ENCODE measurements at regions not wholly inside any gene's neighbourhood (a gene's known extent, or its start where the extent isn't known, plus 50 kb on each side); places are given as distances from the start of the nearest gene placed in this dataset.

- intact Hi-C loops (cut with DNase I), result no loop called here
- Histone ChIP-seq H3K4me1 (no peaks in the 10 kb centered on the region), H3K36me3 (no peaks in the 10 kb centered on the region), H3K4me3 (replicated peaks in 1 of 3) (no peak overlapping the region), H3K27ac (no peak overlapping the region), H3K27me3 (no peaks in the 10 kb centered on the region), H3K9me3 (no peaks in the 10 kb centered on the region)
- DNase-seq, result no peak
- WGBS, 2 donors, result 70 to 83% methylated on average over 2 of the region's 2 CpGs
- TF ChIP-seq CTCF (IDR thresholded peaks at IDR 0.05) (no peak), POLR2A (IDR thresholded peaks at IDR 0.05) (no peak)
Observed at GRCh38 chr3:165619069-165619468, 218.2 kb downstream of the BCHE start.

GRCh38 chr3:165617134-165617533, 220.1 kb downstream of the BCHE start:
- Histone ChIP-seq H3K27me3 (no peaks in the 10 kb centered on the region), H3K9me3 (no peaks in the 10 kb centered on the region), H3K4me3 (replicated peaks in 1 of 3) (no peak overlapping the region), H3K27ac (no peak overlapping the region), H3K36me3 (no peaks in the 10 kb centered on the region), H3K4me1 (no peaks in the 10 kb centered on the region)
- TF ChIP-seq POLR2A (IDR thresholded peaks at IDR 0.05) (no peak), CTCF (IDR thresholded peaks at IDR 0.05) (no peak)
- intact Hi-C loops (cut with DNase I), result no loop called here
- DNase-seq, result no peak

- WGBS, 2 donors, result 74 to 78% methylated on average over 1 of the region's 1 CpG
- Histone ChIP-seq H3K9me3 (no peaks in the 10 kb centered on the region), H3K4me3 (replicated peaks in 1 of 3) (no peak overlapping the region), H3K27me3 (no peaks in the 10 kb centered on the region), H3K4me1 (no peaks in the 10 kb centered on the region), H3K36me3 (no peaks in the 10 kb centered on the region), H3K27ac (no peak overlapping the region)
- no peak for DNase-seq
- no peak for TF ChIP-seq POLR2A (IDR thresholded peaks at IDR 0.05)
- no peak for TF ChIP-seq CTCF (IDR thresholded peaks at IDR 0.05)
- intact Hi-C loops (cut with DNase I), result no loop called here
Observed at GRCh38 chr3:165614337-165614736, 222.9 kb downstream of the BCHE start.

GRCh38 chr3:165613014-165613413, 224.2 kb downstream of the BCHE start:
- TF ChIP-seq POLR2A (IDR thresholded peaks at IDR 0.05) (no peak), CTCF (IDR thresholded peaks at IDR 0.05) (no peak)
- 73 to 74% methylated on average over 4 of the region's 4 CpGs for WGBS, 2 donors
- intact Hi-C loops (cut with DNase I), result no loop called here
- H3K4me1 ChIP-seq, result no peaks in the 10 kb centered on the region
- H3K9me3 ChIP-seq, result no peaks in the 10 kb centered on the region
- no peak for DNase-seq
- H3K4me3 ChIP-seq (replicated peaks in 1 of 3), result no peak overlapping the region
- no peak overlapping the region for H3K27ac ChIP-seq
- no peaks in the 10 kb centered on the region for H3K36me3 ChIP-seq
- no peaks in the 10 kb centered on the region for H3K27me3 ChIP-seq

- DNase-seq, result no peak
- intact Hi-C loops (cut with DNase I), result no loop called here
- Histone ChIP-seq H3K4me1 (no peaks in the 10 kb centered on the region), H3K9me3 (no peaks in the 10 kb centered on the region), H3K27me3 (no peaks in the 10 kb centered on the region), H3K36me3 (no peaks in the 10 kb centered on the region), H3K27ac (no peak overlapping the region), H3K4me3 (replicated peaks in 1 of 3) (no peak overlapping the region)
- TF ChIP-seq POLR2A (IDR thresholded peaks at IDR 0.05) (no peak), CTCF (IDR thresholded peaks at IDR 0.05) (no peak)
Observed at GRCh38 chr3:165607221-165607620, 230.0 kb downstream of the BCHE start.

All from thyroid gland (tissue), 4 donors.